Epithelial cell of esophagus (primary cell): ENCODE measurements at regions not wholly inside any gene's neighbourhood (a gene's known extent, or its start where the extent isn't known, plus 50 kb on each side); places are given as distances from the start of the nearest gene placed in this dataset.

Experiments
- DNase-seq: peaks from one replicate; pipeline ENCODE4 v3.0.0; 2010; ENCODE audit warnings: low read depth
- H3K4me3 ChIP-seq: 2 replicates; pipeline ENCODE4 v1.5.1; 2011; ENCODE audit warnings: mild to moderate bottlenecking, low read length, control low read depth
- CTCF ChIP-seq: IDR thresholded peaks from 2 replicates; pipeline ENCODE4 v1.5.1; 2011; ENCODE audit warnings: low read depth, mild to moderate bottlenecking, low read length, control low read depth, inconsistent platforms; ENCODE audit not compliant: insufficient read depth; ENCODE audit errors: missing control alignments

DNA sequence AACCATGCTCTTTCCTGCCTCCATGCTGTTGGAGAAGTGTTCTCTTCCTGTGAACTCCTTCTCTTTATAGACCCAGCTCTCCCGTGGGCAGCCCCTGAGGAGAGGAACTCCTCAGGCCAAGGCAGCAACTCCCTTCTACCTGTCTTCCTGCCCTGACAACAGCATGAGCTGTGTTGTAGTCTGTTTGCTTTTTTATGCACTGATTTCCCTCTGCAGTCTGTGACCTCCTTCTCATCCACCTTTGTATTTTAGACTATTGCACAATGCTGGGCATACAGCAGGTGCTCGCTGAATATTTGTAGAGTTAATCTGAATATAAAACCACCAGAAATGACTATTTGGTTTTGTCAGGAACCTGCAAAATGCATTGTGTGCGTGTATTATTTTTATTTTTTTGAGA, 152.2 kb upstream of the CHD6 start:
- H3K4me3 ChIP-seq = no peak overlapping the region
- TF ChIP-seq CTCF = no peak
- no peak for DNase-seq

- DNase-seq = no peak
- H3K4me3 ChIP-seq = no peak overlapping the region
- no peak for TF ChIP-seq CTCF
These were observed 151.4 kb upstream of the CHD6 start for GRCh38 chr20:41769592-41770018.

- no peak for DNase-seq
- H3K4me3 ChIP-seq = no peak overlapping the region
- no peak for TF ChIP-seq CTCF
These were observed 132.0 kb upstream of the CHD6 start for GRCh38 chr20:41750137-41750536.

DNA sequence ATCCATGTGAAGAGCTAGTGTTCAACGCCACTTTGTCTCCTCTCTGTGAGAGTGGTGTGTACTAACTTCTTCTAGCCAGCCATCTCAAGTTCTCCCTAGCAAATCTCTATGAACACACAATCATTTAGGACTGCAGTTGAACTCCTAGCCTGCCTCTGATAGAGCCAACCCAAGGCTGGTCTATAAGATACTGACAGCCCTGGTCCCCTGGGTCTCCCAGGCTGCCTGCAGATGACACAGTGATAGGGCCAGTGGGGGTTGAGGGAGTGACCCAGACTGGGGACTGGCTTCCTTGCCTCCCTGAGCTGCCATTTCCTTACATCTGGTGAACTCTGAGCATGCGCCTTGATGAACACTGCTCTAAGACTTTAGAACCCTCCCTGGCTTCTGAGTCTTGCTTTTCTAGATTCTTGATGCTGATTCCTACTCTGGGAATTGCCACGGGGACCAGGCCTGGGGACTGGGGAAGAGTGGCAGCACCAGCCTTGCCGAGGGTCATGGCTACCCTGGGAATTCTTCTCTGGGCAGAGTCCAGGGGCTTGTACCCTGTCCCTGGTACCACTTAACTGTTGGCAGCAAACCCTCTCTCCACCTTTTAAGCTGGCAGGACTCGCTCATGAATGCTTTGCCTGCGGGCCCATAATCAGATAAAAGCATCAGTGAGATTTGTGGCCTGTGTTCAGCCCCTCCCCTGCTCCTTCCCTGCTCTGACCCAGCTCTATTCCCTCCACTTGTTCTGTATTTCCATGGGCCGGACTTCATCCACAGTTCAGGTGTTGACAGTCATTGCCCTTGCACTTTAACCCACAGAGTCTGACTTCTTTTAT, 130.8 kb upstream of the CHD6 start:
- DNase-seq = no peak
- no peak for TF ChIP-seq CTCF
- no peak overlapping the region for H3K4me3 ChIP-seq

DNA sequence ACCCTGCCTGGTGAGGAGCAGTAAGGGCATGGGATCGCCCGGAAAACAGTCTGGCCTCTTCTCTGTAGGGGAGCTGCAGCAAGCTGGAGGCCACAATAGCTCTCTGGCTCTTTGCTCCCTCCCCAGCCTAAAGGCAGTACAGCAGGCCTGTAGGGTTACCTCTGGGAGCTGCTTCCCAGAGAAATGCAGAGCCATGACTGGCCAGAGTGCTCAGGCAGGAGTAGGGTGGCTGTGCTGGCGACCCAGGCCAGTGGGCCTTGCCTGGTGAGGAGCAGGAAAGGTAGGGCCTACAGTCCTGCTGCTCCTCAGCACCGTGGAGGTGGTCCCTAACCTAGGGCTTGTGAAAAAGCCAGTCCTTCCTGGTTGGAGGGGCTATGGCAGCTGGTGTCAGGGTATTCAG, 129.9 kb upstream of the CHD6 start:
- no peak for DNase-seq
- TF ChIP-seq CTCF = no peak
- H3K4me3 ChIP-seq = no peak overlapping the region

DNA sequence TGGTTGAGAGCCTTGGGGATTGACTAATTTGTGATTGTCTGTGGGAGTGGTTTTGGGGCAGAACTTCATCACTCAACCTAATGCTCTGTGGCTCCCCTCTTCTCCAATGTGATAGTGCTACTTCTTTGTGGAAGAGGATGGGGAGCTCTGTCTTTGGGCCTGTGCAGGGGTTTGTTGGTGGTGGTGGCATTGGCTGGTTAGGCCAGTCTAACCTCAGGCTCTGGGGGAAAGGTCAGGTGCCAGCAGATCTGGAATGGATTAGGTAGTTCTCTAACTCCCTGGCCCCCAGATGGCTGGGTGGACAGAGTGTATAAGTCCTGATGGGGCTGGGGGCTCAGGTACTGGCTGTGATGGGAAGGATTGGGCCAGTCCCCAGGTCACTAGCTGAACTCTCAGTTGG, 129.0 kb upstream of the CHD6 start:
- H3K4me3 ChIP-seq = no peak overlapping the region
- no peak for DNase-seq
- no peak for TF ChIP-seq CTCF

DNA sequence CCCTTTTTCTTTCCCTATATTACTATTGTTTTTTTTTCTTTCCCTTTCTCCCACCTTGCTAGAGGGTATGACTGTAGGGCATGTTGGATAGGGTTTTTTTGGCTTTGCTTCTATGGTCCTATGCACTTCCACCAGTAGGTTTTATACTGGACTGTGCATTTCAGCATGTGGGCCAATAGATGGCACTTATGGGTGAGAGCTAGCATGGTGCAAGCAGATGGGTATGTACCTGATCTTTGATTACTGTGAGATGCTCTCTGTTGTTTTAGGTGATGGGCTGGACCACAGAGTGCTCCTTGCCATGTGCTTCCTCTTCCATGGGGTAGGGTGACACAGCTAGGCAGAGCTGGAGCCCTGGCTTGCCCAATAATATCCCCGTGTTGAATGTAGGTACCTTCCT, 128.5 kb upstream of the CHD6 start:
- TF ChIP-seq CTCF = no peak
- DNase-seq = no peak
- no peak overlapping the region for H3K4me3 ChIP-seq
